Body of pancreas (tissue), 4 donors: ENCODE measurements at regions not wholly inside any gene's neighbourhood (a gene's known extent, or its start where the extent isn't known, plus 50 kb on each side); places are given as distances from the start of the nearest gene placed in this dataset.

ENCODE experiments used
- ATAC-seq: fragments of 150-250 bp; one replicate; pipeline ENCODE4 v1.9.1; 2016
- DNase-seq, 4 donors: peaks; one replicate each; pipeline ENCODE4 v3.0.0-alpha.2; 2019
- H3K27ac ChIP-seq, 4 donors: fragments of 200-600 bp; sonication (generic); 1 replicate in 3 of 4; 2 replicates in 1 of 4; pipeline versions ENCODE4 v1.5.1 to v1.6.1; 2016 to 2019; ENCODE audit warnings: mild to moderate bottlenecking in 1 of 4, mixed read lengths in 1 of 4, moderate library complexity in 1 of 4
- H3K27me3 ChIP-seq, 2 donors: fragments of 200-600 bp; sonication (generic); one replicate each; pipeline ENCODE4 v1.6.0; 2016; ENCODE audit warnings: mild to moderate bottlenecking in 1 of 2
- H3K36me3 ChIP-seq, 2 donors: fragments of 200-600 bp; sonication (generic); replicated peaks in 1 of 2; 2 replicates each; pipeline ENCODE4 v1.5.1; 2016; ENCODE audit warnings: low read depth in 2 of 2; ENCODE audit not compliant: insufficient read depth in 1 of 2
- H3K4me1 ChIP-seq: fragments of 200-600 bp; sonication (generic); one replicate; pipeline ENCODE4 v1.6.0; 2016
- H3K4me3 ChIP-seq, 2 donors: fragments of 200-600 bp; sonication (generic); 1 replicate in 1 of 2; 2 replicates in 1 of 2; pipeline ENCODE4 v1.5.1; 2016 to 2019
- H3K9me3 ChIP-seq, 3 donors: fragments of 200-600 bp; sonication (generic); 1 replicate in 2 of 3; 2 replicates in 1 of 3; pipeline ENCODE4 v1.5.1; 2016
- CTCF ChIP-seq, 7 experiments: fragments of 450-650 bp in 4 of 7; fragments of 200-600 bp in 3 of 7; sonication (generic) in 3 of 7; IDR thresholded peaks; one replicate each; pipeline ENCODE4 v1.5.1; 2016 to 2019; ENCODE audit warnings: antibody characterized with exemption in 7 of 7
- POLR2A ChIP-seq, 3 donors: fragments of 450-650 bp; IDR thresholded peaks; one replicate each; pipeline ENCODE4 v1.6.1; 2016; ENCODE audit warnings: antibody characterized with exemption in 3 of 3, mild to moderate bottlenecking in 2 of 3
- WGBS, 2 donors: methylation state at CpG; one replicate each; pipeline ENCODE4 v1.1.5; 2017; 5-methylcytosine and 5-hydroxymethylcytosine counted together
- intact Hi-C: fragments of 100-400 bp; cut with DNase I; formaldehyde crosslinking; loops from one replicate; pipeline ENCODE4 v1.15.1; 2023

DNA sequence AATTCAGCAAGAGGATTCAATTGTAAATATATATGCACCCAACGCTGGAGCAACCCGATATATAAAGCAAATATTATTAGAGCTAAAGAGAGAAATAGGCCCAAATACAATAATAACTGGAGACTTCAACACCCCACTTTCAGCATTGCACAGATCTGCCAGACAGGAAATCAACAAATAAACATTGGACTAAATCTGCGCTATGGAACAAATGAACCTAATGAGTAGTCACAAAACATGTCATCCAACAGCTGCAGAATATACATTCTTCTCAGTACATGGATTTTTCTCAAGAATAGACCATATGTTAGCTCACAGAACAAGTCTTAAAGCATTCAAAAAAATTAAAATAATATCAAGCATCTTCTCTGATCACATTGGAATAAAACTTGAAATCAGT, 86.1 kb upstream of the SLC1A1 start:
- Histone ChIP-seq H3K4me1 (no peaks in the 10 kb centered on the region), H3K36me3 (no peaks in the 10 kb centered on the region), H3K27ac (no peak overlapping the region), H3K9me3 (peaks cover 0 to 14% (median 0%) of the 10 kb centered on the region in 3 donors), H3K4me3 (no peak overlapping the region), H3K27me3 (no peaks in the 10 kb centered on the region)
- WGBS, 2 donors, result 68 to 91% methylated on average over 3 of the region's 3 CpGs
- no peak for TF ChIP-seq CTCF (IDR thresholded peaks at IDR 0.05)
- TF ChIP-seq POLR2A (IDR thresholded peaks at IDR 0.05), result no peak
- intact Hi-C loops, result no loop called here
- no peak for DNase-seq
- no peak for ATAC-seq

GRCh38 chr9:4402501-4402900, 87.8 kb upstream of the SLC1A1 start:
- Histone ChIP-seq H3K27me3 (no peaks in the 10 kb centered on the region), H3K4me3 (no peak overlapping the region), H3K9me3 (peaks cover 0 to 14% (median 0%) of the 10 kb centered on the region in 3 donors), H3K27ac (no peak overlapping the region), H3K36me3 (no peaks in the 10 kb centered on the region), H3K4me1 (no peaks in the 10 kb centered on the region)
- intact Hi-C loops, result no loop called here
- ATAC-seq, result no peak
- TF ChIP-seq CTCF (IDR thresholded peaks at IDR 0.05) (no peak), POLR2A (IDR thresholded peaks at IDR 0.05) (no peak)
- DNase-seq, result no peak

DNA sequence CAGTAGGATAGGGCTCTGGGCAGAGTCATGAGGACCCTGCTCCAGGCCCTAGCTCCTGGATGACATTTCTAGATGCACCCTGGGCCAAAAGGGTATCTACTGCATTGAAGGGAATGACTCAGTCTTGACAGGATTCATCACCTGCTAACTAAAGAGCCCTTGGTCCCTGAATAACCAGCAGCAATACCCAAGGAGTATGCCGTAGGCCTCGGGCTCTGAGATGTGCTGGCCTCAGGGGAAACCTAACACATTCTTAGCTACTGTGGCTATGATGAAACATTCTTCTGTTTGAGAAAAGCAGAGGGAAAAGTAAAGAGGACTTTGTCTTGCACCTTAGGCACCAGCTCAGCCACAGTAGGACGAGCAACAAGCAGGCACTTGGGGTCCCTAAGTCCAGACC, 89.5 kb upstream of the SLC1A1 start:
- Histone ChIP-seq H3K27me3 (no peaks in the 10 kb centered on the region), H3K4me3 (no peak overlapping the region), H3K27ac (no peak overlapping the region), H3K9me3 (peaks cover 0 to 14% (median 0%) of the 10 kb centered on the region in 3 donors), H3K4me1 (no peaks in the 10 kb centered on the region), H3K36me3 (no peaks in the 10 kb centered on the region)
- ATAC-seq (no peak), DNase-seq (no peak)
- WGBS, 2 donors, result 76 to 87% methylated on average over 3 of the region's 3 CpGs
- intact Hi-C loops, result no loop called here
- TF ChIP-seq POLR2A (IDR thresholded peaks at IDR 0.05), result no peak
- no peak for TF ChIP-seq CTCF (IDR thresholded peaks at IDR 0.05)

DNA sequence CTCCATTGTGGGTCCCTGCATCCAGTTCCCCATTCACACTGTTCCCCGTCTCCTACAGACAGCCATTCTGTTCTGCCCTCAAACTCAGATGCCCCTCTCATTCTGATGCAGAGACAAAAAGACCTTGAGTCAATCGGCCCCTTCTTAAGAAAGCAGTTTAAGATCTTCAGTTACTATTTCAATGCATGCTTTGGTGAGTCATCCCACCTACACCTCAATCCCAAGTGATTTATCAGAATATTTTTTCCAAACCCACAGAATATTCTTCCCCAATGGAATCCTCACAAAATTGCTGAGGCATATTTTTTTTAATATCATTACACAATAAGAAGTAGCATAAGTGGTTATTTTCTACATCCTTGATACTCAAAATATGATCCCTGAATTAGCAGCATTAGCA, 92.4 kb upstream of the SLC1A1 start:
- Histone ChIP-seq H3K27ac (no peak overlapping the region), H3K36me3 (no peaks in the 10 kb centered on the region), H3K4me3 (no peak overlapping the region), H3K27me3 (no peaks in the 10 kb centered on the region), H3K9me3 (peaks cover 0 to 14% (median 0%) of the 10 kb centered on the region in 3 donors), H3K4me1 (no peaks in the 10 kb centered on the region)
- TF ChIP-seq POLR2A (IDR thresholded peaks at IDR 0.05) (no peak), CTCF (IDR thresholded peaks at IDR 0.05) (no peak)
- ATAC-seq (no peak), DNase-seq (no peak)
- WGBS, 2 donors, result 62 to 69% methylated on average over 2 of the region's 2 CpGs
- intact Hi-C loops, result no loop called here

GRCh38 chr9:4393806-4394523, 94.1 kb upstream of the GLIS3 start:
- intact Hi-C loops, result no loop called here

More at GRCh38 chr9:4393806-4394523, 94.1 kb upstream of the GLIS3 start:
- H3K36me3 ChIP-seq, result no peaks in the 10 kb centered on the region
- H3K27me3 ChIP-seq, result no peaks in the 10 kb centered on the region
- no peak for ATAC-seq
- no peak for TF ChIP-seq POLR2A (IDR thresholded peaks at IDR 0.05)
- no peak overlapping the region for H3K4me3 ChIP-seq
- 73 to 80% methylated on average over 4 of the region's 4 CpGs for WGBS, 2 donors
- H3K4me1 ChIP-seq, result no peaks in the 10 kb centered on the region
- DNase-seq, result no peak
- H3K9me3 ChIP-seq, result no peaks in the 10 kb centered on the region
- H3K27ac ChIP-seq, result no peak overlapping the region
